SK-N-SH treated with all-trans-retinoic acid at 6 μM for 48 hours (cell line): ENCODE measurements at regions not wholly inside any gene's neighbourhood (a gene's known extent, or its start where the extent isn't known, plus 50 kb on each side); places are given as distances from the start of the nearest gene placed in this dataset.

Experiments used
- ESRRG ChIP-seq: fragments of 250-450 bp; sonication (Bioruptor Pico); IDR thresholded peaks from 2 replicates; pipeline ENCODE4 v1.6.1; 2021; ENCODE audit warnings: mild to moderate bottlenecking
- OSR1 ChIP-seq: fragments of 250-450 bp; sonication (Bioruptor Pico); IDR thresholded peaks from 2 replicates; pipeline ENCODE4 v1.8.0; 2022; ENCODE audit warnings: moderate library complexity, mild to moderate bottlenecking, inconsistent platforms
- ZC3H10 ChIP-seq: fragments of 250-450 bp; sonication (Bioruptor Pico); IDR thresholded peaks from 2 replicates; pipeline ENCODE4 v1.5.1; 2021; ENCODE audit warnings: mild to moderate bottlenecking, moderate library complexity
- ZFP3 ChIP-seq: fragments of 250-450 bp; sonication (Bioruptor Pico); IDR thresholded peaks from 2 replicates; pipeline ENCODE4 v1.5.0; 2020; ENCODE audit warnings: mild to moderate bottlenecking, moderate library complexity
- ZFP30 ChIP-seq: fragments of 450-650 bp; formaldehyde crosslinking; IDR thresholded peaks from 2 replicates; pipeline ENCODE4 v1.5.0; 2022; ENCODE audit warnings: mild to moderate bottlenecking, moderate library complexity
- TF ChIP-seq, protein P1 (sequence below): fragments of 250-450 bp; sonication (Bioruptor Pico); IDR thresholded peaks from 2 replicates; pipeline ENCODE4 v1.8.0; 2020; ENCODE audit warnings: mild to moderate bottlenecking, moderate library complexity, borderline replicate concordance

DNA sequence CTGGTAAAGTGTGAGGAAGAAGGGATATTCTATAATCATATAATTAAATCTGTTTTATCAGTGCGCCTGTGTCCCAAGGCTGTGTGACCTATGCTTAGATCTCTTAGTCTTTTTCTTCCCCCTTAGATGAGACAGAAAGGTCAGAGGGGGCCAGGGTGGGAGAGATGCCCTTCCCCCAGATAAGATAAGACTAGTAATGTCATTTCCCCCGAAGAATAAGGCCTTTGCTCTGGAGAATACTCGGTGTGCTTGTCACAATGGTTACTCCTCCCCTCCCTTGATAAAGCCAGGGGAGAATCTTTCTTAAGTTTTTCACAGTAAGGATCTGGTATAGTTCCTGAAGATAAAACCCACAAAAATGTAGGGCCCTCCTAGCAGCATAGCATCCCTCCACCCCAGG, 1041.8 kb downstream of the SORCS3 start:
- TF ChIP-seq ZC3H10 (CRISPR knock-in tag) (no peak), ZFP30 (CRISPR knock-in tag) (no peak), OSR1 (CRISPR knock-in tag) (no peak), ZFP3 (no peak), ESRRG (CRISPR knock-in tag) (no peak)
- TF ChIP-seq, protein P1, sequence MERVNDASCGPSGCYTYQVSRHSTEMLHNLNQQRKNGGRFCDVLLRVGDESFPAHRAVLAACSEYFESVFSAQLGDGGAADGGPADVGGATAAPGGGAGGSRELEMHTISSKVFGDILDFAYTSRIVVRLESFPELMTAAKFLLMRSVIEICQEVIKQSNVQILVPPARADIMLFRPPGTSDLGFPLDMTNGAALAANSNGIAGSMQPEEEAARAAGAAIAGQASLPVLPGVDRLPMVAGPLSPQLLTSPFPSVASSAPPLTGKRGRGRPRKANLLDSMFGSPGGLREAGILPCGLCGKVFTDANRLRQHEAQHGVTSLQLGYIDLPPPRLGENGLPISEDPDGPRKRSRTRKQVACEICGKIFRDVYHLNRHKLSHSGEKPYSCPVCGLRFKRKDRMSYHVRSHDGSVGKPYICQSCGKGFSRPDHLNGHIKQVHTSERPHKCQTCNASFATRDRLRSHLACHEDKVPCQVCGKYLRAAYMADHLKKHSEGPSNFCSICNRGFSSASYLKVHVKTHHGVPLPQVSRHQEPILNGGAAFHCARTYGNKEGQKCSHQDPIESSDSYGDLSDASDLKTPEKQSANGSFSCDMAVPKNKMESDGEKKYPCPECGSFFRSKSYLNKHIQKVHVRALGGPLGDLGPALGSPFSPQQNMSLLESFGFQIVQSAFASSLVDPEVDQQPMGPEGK (CRISPR knock-in tag) = no peak
